ENCODE measurements at regions not wholly inside any gene's neighbourhood (a gene's known extent, or its start where the extent isn't known, plus 50 kb on each side); places are given as distances from the start of the nearest gene placed in this dataset.

GRCh38 chr1:188517139-188517538, 1688.4 kb downstream of the PLA2G4A start:
- no peak for TF ChIP-seq REST (IDR thresholded peaks at IDR 0.05; ENCODE audit: unreplicated experiment)
- TF ChIP-seq ETS1 (IDR thresholded peaks at IDR 0.05) = no peak
- no peak for TF ChIP-seq POLR2AphosphoS5 (IDR thresholded peaks at IDR 0.05; ENCODE audit: low read depth)

Data from GM23338 (cell line).